ENCODE measurements at regions not wholly inside any gene's neighbourhood (a gene's known extent, or its start where the extent isn't known, plus 50 kb on each side); places are given as distances from the start of the nearest gene placed in this dataset.
"Not testable (repeated sequence)": the region's sequence is repeated elsewhere in the genome, so short reads cannot be mapped to it uniquely, and the experiment has no call there.

GRCh38 chr2:33909945-33910695 is 311.0 kb upstream of the FAM98A start:
- Histone ChIP-seq H3K27me3 (replicated peaks; ENCODE audit: control insufficient read depth, insufficient read depth, low read length) (no peaks in the 10 kb centered on the region), H3K4me3 (replicated peaks; ENCODE audit: low read depth, low read length) (no peak overlapping the region), H3K36me3 (ENCODE audit: control insufficient read depth, insufficient read depth, low read length) (no peaks in the 10 kb centered on the region)
- TF ChIP-seq CTCF (IDR thresholded peaks at IDR 0.05; ENCODE audit: insufficient read depth, low read length, poor library complexity, severe bottlenecking): no peak
- no peak for DNase-seq (ENCODE audit: extremely low read depth, insufficient read length)

GRCh38 chr2:33907866-33908265 is 308.8 kb upstream of the FAM98A start:
- no peaks in the 10 kb centered on the region for H3K36me3 ChIP-seq (ENCODE audit: control insufficient read depth, insufficient read depth, low read length)
- no peak overlapping the region for H3K4me3 ChIP-seq (replicated peaks; ENCODE audit: low read depth, low read length)
- no peaks in the 10 kb centered on the region for H3K27me3 ChIP-seq (replicated peaks; ENCODE audit: control insufficient read depth, insufficient read depth, low read length)
- DNase-seq (ENCODE audit: extremely low read depth, insufficient read length): no peak
- TF ChIP-seq CTCF (IDR thresholded peaks at IDR 0.05; ENCODE audit: insufficient read depth, low read length, poor library complexity, severe bottlenecking): no peak

GRCh38 chr2:33906129-33906528 is 307.0 kb upstream of the FAM98A start:
- not testable (repeated sequence) for H3K4me3 ChIP-seq (replicated peaks; ENCODE audit: low read depth, low read length); H3K27me3 ChIP-seq (replicated peaks; ENCODE audit: control insufficient read depth, insufficient read depth, low read length); DNase-seq (ENCODE audit: extremely low read depth, insufficient read length); H3K36me3 ChIP-seq (ENCODE audit: control insufficient read depth, insufficient read depth, low read length)

- H3K27me3 ChIP-seq (replicated peaks; ENCODE audit: control insufficient read depth, insufficient read depth, low read length): no peaks in the 10 kb centered on the region
- no peak overlapping the region for H3K4me3 ChIP-seq (replicated peaks; ENCODE audit: low read depth, low read length)
- no peak for TF ChIP-seq CTCF (IDR thresholded peaks at IDR 0.05; ENCODE audit: insufficient read depth, low read length, poor library complexity, severe bottlenecking)
- DNase-seq (ENCODE audit: extremely low read depth, insufficient read length): no peak
- H3K36me3 ChIP-seq (ENCODE audit: control insufficient read depth, insufficient read depth, low read length): no peaks in the 10 kb centered on the region
Observed at GRCh38 chr2:33904801-33905200, 305.7 kb upstream of the FAM98A start.

GRCh38 chr2:33903701-33904100 is 304.6 kb upstream of the FAM98A start:
- TF ChIP-seq CTCF (IDR thresholded peaks at IDR 0.05; ENCODE audit: insufficient read depth, low read length, poor library complexity, severe bottlenecking): no peak
- Histone ChIP-seq H3K36me3 (ENCODE audit: control insufficient read depth, insufficient read depth, low read length) (no peaks in the 10 kb centered on the region), H3K27me3 (replicated peaks; ENCODE audit: control insufficient read depth, insufficient read depth, low read length) (no peaks in the 10 kb centered on the region), H3K4me3 (replicated peaks; ENCODE audit: low read depth, low read length) (no peak overlapping the region)
- no peak for DNase-seq (ENCODE audit: extremely low read depth, insufficient read length)

GRCh38 chr2:33903215-33903614 is 304.1 kb upstream of the FAM98A start:
- Histone ChIP-seq H3K36me3 (ENCODE audit: control insufficient read depth, insufficient read depth, low read length) (no peaks in the 10 kb centered on the region), H3K27me3 (replicated peaks; ENCODE audit: control insufficient read depth, insufficient read depth, low read length) (no peaks in the 10 kb centered on the region), H3K4me3 (replicated peaks; ENCODE audit: low read depth, low read length) (no peak overlapping the region)
- TF ChIP-seq CTCF (IDR thresholded peaks at IDR 0.05; ENCODE audit: insufficient read depth, low read length, poor library complexity, severe bottlenecking): no peak
- no peak for DNase-seq (ENCODE audit: extremely low read depth, insufficient read length)

Data from GM06990 (cell line).